CD4-positive, alpha-beta T cell treated with Interleukin-17A for 1 hour (primary cell): ENCODE measurements at regions not wholly inside any gene's neighbourhood (a gene's known extent, or its start where the extent isn't known, plus 50 kb on each side); places are given as distances from the start of the nearest gene placed in this dataset.

Experiments
- DNase-seq: peaks from one replicate; pipeline ENCODE4 v3.0.0-alpha.2; 2020

GRCh38 chr4:19774690-19775256 lies 476.9 kb upstream of the SLIT2 start:
- no peak for DNase-seq

GRCh38 chr4:19772581-19772980 lies 479.1 kb upstream of the SLIT2 start:
- no peak for DNase-seq

GRCh38 chr4:19756661-19757060 lies 495.0 kb upstream of the SLIT2 start:
- no peak for DNase-seq

GRCh38 chr4:19752599-19752998 lies 499.1 kb upstream of the SLIT2 start:
- no peak for DNase-seq

GRCh38 chr4:19748519-19749479 lies 502.9 kb upstream of the SLIT2 start:
- no peak for DNase-seq

- DNase-seq: no peak
These were observed 505.3 kb upstream of the SLIT2 start for GRCh38 chr4:19746377-19746776.

- DNase-seq: no peak
These were observed 508.5 kb upstream of the SLIT2 start for GRCh38 chr4:19743115-19743638.

- DNase-seq: no peak
These were observed 512.5 kb upstream of the SLIT2 start for GRCh38 chr4:19739101-19739651.

- DNase-seq: no peak
These were observed 514.5 kb upstream of the SLIT2 start for GRCh38 chr4:19736968-19737756.

GRCh38 chr4:19735012-19735411 lies 516.7 kb upstream of the SLIT2 start:
- no peak for DNase-seq

- DNase-seq: no peak
These were observed 521.6 kb upstream of the SLIT2 start for GRCh38 chr4:19729886-19730651.

- no peak for DNase-seq
These were observed 522.9 kb upstream of the SLIT2 start for GRCh38 chr4:19728773-19729172.

- no peak for DNase-seq
These were observed 524.6 kb upstream of the SLIT2 start for GRCh38 chr4:19727141-19727540.

GRCh38 chr4:19725130-19725529 lies 526.6 kb upstream of the SLIT2 start:
- no peak for DNase-seq

- DNase-seq: no peak
These were observed 529.3 kb upstream of the SLIT2 start for GRCh38 chr4:19722404-19722803.

- DNase-seq: no peak
These were observed 530.1 kb upstream of the SLIT2 start for GRCh38 chr4:19721587-19721986.

GRCh38 chr4:19720610-19721009 lies 531.1 kb upstream of the SLIT2 start:
- no peak for DNase-seq

GRCh38 chr4:19720190-19720589 lies 531.5 kb upstream of the SLIT2 start:
- DNase-seq: no peak

GRCh38 chr4:19711871-19712270 lies 539.8 kb upstream of the SLIT2 start:
- DNase-seq: no peak

- DNase-seq: no peak
These were observed 543.8 kb upstream of the SLIT2 start for GRCh38 chr4:19707876-19708275.

GRCh38 chr4:19703391-19703790 lies 548.3 kb upstream of the SLIT2 start:
- DNase-seq: no peak

GRCh38 chr4:19700992-19701391 lies 550.7 kb upstream of the SLIT2 start:
- no peak for DNase-seq
